Tibial nerve (tissue), 3 donors: ENCODE measurements at regions not wholly inside any gene's neighbourhood (a gene's known extent, or its start where the extent isn't known, plus 50 kb on each side); places are given as distances from the start of the nearest gene placed in this dataset.

Source experiments
- CTCF ChIP-seq, 5 experiments: fragments of 200-600 bp in 3 of 5; fragments of 450-650 bp in 2 of 5; sonication (generic) in 3 of 5; IDR thresholded peaks; one replicate each; pipeline ENCODE4 v1.5.1; 2016 to 2019; ENCODE audit warnings: antibody characterized with exemption in 5 of 5, mild to moderate bottlenecking in 3 of 5, moderate library complexity in 2 of 5
- POLR2A ChIP-seq, 2 donors: fragments of 450-650 bp; IDR thresholded peaks; one replicate each; pipeline ENCODE4 v1.6.1; 2017; ENCODE audit warnings: antibody characterized with exemption in 2 of 2, mild to moderate bottlenecking in 2 of 2, moderate library complexity in 2 of 2

GRCh38 chr4:20384456-20384855 lies 132.8 kb downstream of the SLIT2 start:
- TF ChIP-seq CTCF (IDR thresholded peaks at IDR 0.05) = no peak
- no peak for TF ChIP-seq POLR2A (IDR thresholded peaks at IDR 0.05)
